Erythroblast (primary cell): ENCODE measurements at regions not wholly inside any gene's neighbourhood (a gene's known extent, or its start where the extent isn't known, plus 50 kb on each side); places are given as distances from the start of the nearest gene placed in this dataset.

ENCODE experiments used
- GATA1 ChIP-seq: IDR thresholded peaks from 2 replicates; pipeline ENCODE4 v1.6.1; 2011; ENCODE audit warnings: low read depth, mild to moderate bottlenecking, control low read depth, low read length, moderate library complexity
- POLR2A ChIP-seq: IDR thresholded peaks from 2 replicates; pipeline ENCODE4 v1.6.1; 2011; ENCODE audit warnings: mild to moderate bottlenecking, low read length

- TF ChIP-seq POLR2A (no peak), GATA1 (no peak)
These were observed 118.5 kb upstream of the PHACTR3 start for GRCh38 chr20:59485576-59486454.
